ENCODE measurements at regions not wholly inside any gene's neighbourhood (a gene's known extent, or its start where the extent isn't known, plus 50 kb on each side); places are given as distances from the start of the nearest gene placed in this dataset.

- TF ChIP-seq CTCF (IDR thresholded peaks at IDR 0.05) (no peak), POLR2A (IDR thresholded peaks at IDR 0.05) (no peak), POLR2AphosphoS5 (IDR thresholded peaks at IDR 0.05) (no peak)
Measured at GRCh38 chr15:81926981-81927380, 118.8 kb downstream of the MEX3B start.

Measured in breast epithelium (tissue), 3 donors.